ENCODE measurements at regions not wholly inside any gene's neighbourhood (a gene's known extent, or its start where the extent isn't known, plus 50 kb on each side); places are given as distances from the start of the nearest gene placed in this dataset.

- no peak for TF ChIP-seq POLR2AphosphoS5 (IDR thresholded peaks at IDR 0.05; ENCODE audit: borderline replicate concordance, low read depth, low read length)
- TF ChIP-seq EZH2 (IDR thresholded peaks at IDR 0.05) = no peak
- no peak for TF ChIP-seq FOXP2 (optimal IDR thresholded peaks at IDR 0.05; ENCODE audit: control extremely low read depth, extremely low read length, insufficient read depth)
These were observed 122.3 kb upstream of the BACE2 start for GRCh38 chr21:41045534-41046268.
